Liver (tissue), 3 donors: ENCODE measurements at regions not wholly inside any gene's neighbourhood (a gene's known extent, or its start where the extent isn't known, plus 50 kb on each side); places are given as distances from the start of the nearest gene placed in this dataset.

Experiments
- EGR1 ChIP-seq, 2 donors: IDR thresholded peaks; 2 replicates each; pipeline ENCODE4 v1.6.1; 2016 to 2018; ENCODE audit warnings: antibody characterized with exemption in 2 of 2, low read depth in 2 of 2
- FOXA2 ChIP-seq: IDR thresholded peaks from 2 replicates; pipeline ENCODE4 v1.6.1; 2016; ENCODE audit warnings: antibody characterized with exemption
- JUND ChIP-seq, 2 donors: IDR thresholded peaks; 2 replicates each; pipeline ENCODE4 v1.6.1; 2016; ENCODE audit warnings: antibody characterized with exemption in 2 of 2
- NR2F2 ChIP-seq: IDR thresholded peaks from 2 replicates; pipeline ENCODE4 v1.6.1; 2016; ENCODE audit warnings: antibody characterized with exemption
- RAD21 ChIP-seq, 2 donors: IDR thresholded peaks; 2 replicates each; pipeline ENCODE4 v1.6.1; 2016; ENCODE audit warnings: antibody characterized with exemption in 2 of 2, mild to moderate bottlenecking in 2 of 2
- REST ChIP-seq: IDR thresholded peaks from 2 replicates; pipeline ENCODE4 v1.6.1; 2016; ENCODE audit warnings: antibody characterized with exemption, mild to moderate bottlenecking
- RXRA ChIP-seq, 2 donors: IDR thresholded peaks; 2 replicates each; pipeline ENCODE4 v1.6.1; 2017 to 2018; ENCODE audit warnings: antibody characterized with exemption in 2 of 2, mild to moderate bottlenecking in 1 of 2
- SP1 ChIP-seq: IDR thresholded peaks from 2 replicates; pipeline ENCODE4 v1.6.1; 2018; ENCODE audit warnings: antibody characterized with exemption, mild to moderate bottlenecking
- TAF1 ChIP-seq: conservative IDR thresholded peaks from 2 replicates; pipeline ENCODE4 v1.6.1; 2016; ENCODE audit warnings: antibody characterized with exemption, mild to moderate bottlenecking
- YY1 ChIP-seq: IDR thresholded peaks from 2 replicates; pipeline ENCODE4 v1.6.1; 2016; ENCODE audit warnings: antibody characterized with exemption, mild to moderate bottlenecking
- TF ChIP-seq, protein P1 (sequence below): fragments of 150-350 bp; IDR thresholded peaks from 2 replicates; pipeline ENCODE4 v1.5.1; 2017; ENCODE audit warnings: improper control_type of control experiment, low read depth, low read length; ENCODE audit not compliant: missing input control
- TF ChIP-seq, protein P2 (sequence below): IDR thresholded peaks from 2 replicates; pipeline ENCODE4 v1.6.1; 2016; ENCODE audit warnings: antibody characterized with exemption
- TF ChIP-seq, protein P3 (sequence below): IDR thresholded peaks from 2 replicates; pipeline ENCODE4 v1.6.1; 2016; ENCODE audit warnings: antibody characterized with exemption
- donor health status: healthy.
- donor health status: healthy.

DNA sequence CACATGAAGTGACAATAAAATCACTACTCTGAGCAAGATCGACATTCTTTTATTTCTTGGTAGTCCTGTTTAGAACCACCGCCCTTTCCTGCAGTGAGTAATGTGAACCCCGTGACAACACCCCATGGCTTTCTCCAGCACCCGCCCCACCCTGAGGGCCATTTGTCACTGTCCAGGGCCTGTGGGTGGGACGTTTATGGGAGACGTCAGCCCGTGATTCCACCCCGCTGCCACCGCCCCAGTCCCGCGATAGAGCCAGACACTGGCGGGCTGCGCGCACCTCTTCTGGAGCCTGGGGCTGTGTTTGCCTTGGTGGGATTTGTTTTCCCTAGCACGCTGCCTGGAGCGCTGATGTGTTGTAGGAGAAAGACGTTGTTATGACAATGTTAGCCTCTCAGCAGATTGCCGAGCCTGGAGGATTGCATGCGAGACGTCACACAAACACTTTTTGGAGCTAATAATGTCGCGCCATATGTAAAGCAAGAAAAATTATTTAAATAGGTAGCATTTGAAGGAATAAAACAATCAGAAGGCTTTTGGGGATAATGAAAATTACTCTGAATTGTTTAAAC is 263.7 kb downstream of the TEX29 start:
- TF ChIP-seq, protein P1, sequence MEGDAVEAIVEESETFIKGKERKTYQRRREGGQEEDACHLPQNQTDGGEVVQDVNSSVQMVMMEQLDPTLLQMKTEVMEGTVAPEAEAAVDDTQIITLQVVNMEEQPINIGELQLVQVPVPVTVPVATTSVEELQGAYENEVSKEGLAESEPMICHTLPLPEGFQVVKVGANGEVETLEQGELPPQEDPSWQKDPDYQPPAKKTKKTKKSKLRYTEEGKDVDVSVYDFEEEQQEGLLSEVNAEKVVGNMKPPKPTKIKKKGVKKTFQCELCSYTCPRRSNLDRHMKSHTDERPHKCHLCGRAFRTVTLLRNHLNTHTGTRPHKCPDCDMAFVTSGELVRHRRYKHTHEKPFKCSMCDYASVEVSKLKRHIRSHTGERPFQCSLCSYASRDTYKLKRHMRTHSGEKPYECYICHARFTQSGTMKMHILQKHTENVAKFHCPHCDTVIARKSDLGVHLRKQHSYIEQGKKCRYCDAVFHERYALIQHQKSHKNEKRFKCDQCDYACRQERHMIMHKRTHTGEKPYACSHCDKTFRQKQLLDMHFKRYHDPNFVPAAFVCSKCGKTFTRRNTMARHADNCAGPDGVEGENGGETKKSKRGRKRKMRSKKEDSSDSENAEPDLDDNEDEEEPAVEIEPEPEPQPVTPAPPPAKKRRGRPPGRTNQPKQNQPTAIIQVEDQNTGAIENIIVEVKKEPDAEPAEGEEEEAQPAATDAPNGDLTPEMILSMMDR = no peak
- TF ChIP-seq EGR1 (IDR thresholded peaks at IDR 0.05; ENCODE audit: low read depth in 2 of 2) (no peak), RAD21 (IDR thresholded peaks at IDR 0.05) (no peak), TAF1 (no peak), REST (no peak), YY1 (no peak), SP1 (no peak), JUND (IDR thresholded peaks at IDR 0.05) (no peak), NR2F2 (no peak), RXRA (IDR thresholded peaks at IDR 0.05) (no peak), FOXA2 (no peak)
- TF ChIP-seq, protein P2, sequence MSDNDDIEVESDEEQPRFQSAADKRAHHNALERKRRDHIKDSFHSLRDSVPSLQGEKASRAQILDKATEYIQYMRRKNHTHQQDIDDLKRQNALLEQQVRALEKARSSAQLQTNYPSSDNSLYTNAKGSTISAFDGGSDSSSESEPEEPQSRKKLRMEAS = no peak
- TF ChIP-seq, protein P3, sequence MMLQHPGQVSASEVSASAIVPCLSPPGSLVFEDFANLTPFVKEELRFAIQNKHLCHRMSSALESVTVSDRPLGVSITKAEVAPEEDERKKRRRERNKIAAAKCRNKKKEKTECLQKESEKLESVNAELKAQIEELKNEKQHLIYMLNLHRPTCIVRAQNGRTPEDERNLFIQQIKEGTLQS = no peak
